Muscle layer of duodenum (tissue), 2 donors: ENCODE measurements at regions not wholly inside any gene's neighbourhood (a gene's known extent, or its start where the extent isn't known, plus 50 kb on each side); places are given as distances from the start of the nearest gene placed in this dataset.
A peak's percentile ranks its signal among the peaks of the same experiment; 100 is the strongest.
"Not testable (repeated sequence)": the region's sequence is repeated elsewhere in the genome, so short reads cannot be mapped to it uniquely, and the experiment has no call there.

Experiments used
- H3K27ac ChIP-seq: one replicate; pipeline ENCODE4 v1.7.0; 2013; ENCODE audit warnings: mild to moderate bottlenecking, low read length
- H3K27me3 ChIP-seq: one replicate; pipeline ENCODE4 v1.7.0; 2013; ENCODE audit warnings: low read depth, mild to moderate bottlenecking, control low read depth, low read length
- H3K36me3 ChIP-seq, 2 donors: one replicate each; pipeline ENCODE4 v1.7.0; 2013; ENCODE audit warnings: low read length in 2 of 2, control low read depth in 1 of 2, mild to moderate bottlenecking in 1 of 2; ENCODE audit not compliant: insufficient read depth in 2 of 2, control insufficient read depth in 1 of 2
- H3K4me1 ChIP-seq, 2 donors: one replicate each; pipeline ENCODE4 v1.7.0; 2013; ENCODE audit warnings: low read length in 2 of 2, mild to moderate bottlenecking in 2 of 2, control low read depth in 1 of 2, moderate library complexity in 1 of 2; ENCODE audit not compliant: insufficient read depth in 2 of 2, control insufficient read depth in 1 of 2
- H3K4me3 ChIP-seq, 2 donors: one replicate each; pipeline ENCODE4 v1.7.0; 2013; ENCODE audit warnings: low read length in 2 of 2, low read depth in 1 of 2, mild to moderate bottlenecking in 1 of 2
- H3K9me3 ChIP-seq, 2 donors: one replicate each; pipeline ENCODE4 v1.7.0; 2013; ENCODE audit warnings: low read length in 2 of 2, control low read depth in 1 of 2, mild to moderate bottlenecking in 1 of 2; ENCODE audit not compliant: control insufficient read depth in 1 of 2
- donor health status: healthy.

DNA sequence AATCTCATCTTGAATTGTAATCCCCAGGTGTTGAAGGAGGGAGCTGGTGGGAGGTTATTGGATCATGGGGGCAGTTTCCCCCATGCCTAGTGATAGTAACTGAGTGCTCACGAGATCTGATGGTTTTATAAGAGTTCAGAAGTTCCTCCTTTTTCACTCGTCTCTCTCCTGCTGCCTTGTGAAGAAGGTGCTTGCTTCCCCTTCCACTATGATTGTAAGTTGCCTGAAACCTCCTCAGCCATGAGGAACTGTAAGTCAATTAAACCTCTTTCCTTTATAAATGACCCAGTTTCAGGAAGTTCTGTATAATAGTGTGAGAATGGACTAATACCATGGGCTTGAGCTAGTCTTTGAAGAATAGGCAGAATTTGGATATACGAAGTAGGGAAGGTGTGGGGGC lies 113.9 kb downstream of the RIN2 start:
- no peak overlapping the region for H3K27ac ChIP-seq
- H3K27me3 ChIP-seq, result no peaks in the 10 kb centered on the region
- H3K9me3 ChIP-seq, result peaks cover 0 to 4% of the 10 kb centered on the region in 2 donors
- H3K36me3 ChIP-seq, result peaks cover 0 to 5% of the 10 kb centered on the region in 2 donors
- H3K4me1 ChIP-seq, result peaks cover 0 to 12% of the 10 kb centered on the region in 2 donors
- no peak overlapping the region for H3K4me3 ChIP-seq

DNA sequence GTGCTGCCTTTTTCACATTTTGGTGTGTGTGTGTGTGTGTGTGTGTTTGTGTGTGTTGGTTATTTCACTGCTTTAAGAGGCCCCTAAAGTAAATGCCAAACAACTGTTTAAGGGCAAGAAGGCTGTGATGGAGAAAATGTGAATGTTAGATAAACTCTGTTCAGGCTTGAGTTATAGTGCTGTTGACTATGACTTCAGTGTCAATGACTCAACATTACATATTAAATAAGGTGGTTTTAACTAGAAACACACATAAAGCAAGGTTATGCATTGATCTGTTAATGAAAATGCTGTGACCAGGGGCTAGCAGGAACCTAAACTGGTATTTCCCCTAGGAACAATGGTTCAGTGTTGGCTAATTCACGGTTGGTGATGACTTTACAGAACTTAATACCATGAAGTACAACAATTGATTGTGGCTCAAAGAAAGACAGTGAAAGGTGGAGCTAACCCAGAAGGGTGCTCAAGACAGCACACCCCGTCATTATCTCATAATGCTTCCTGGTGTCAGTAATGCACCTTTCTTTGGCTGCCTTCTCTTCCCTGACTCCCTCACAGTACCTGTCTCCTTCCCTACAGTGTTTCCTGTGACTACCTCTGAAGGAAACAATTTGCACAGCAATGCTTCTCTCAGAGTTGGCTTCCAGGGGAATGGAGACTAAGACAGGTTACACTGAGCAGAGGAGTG lies 116.1 kb downstream of the RIN2 start:
- H3K27ac ChIP-seq, result no peak overlapping the region
- H3K4me1 ChIP-seq, result peaks cover 0 to 16% of the 10 kb centered on the region in 2 donors
- H3K4me3 ChIP-seq, result no peak overlapping the region
- peaks cover 0 to 4% of the 10 kb centered on the region in 2 donors for H3K9me3 ChIP-seq
- H3K27me3 ChIP-seq, result no peaks in the 10 kb centered on the region
- H3K36me3 ChIP-seq, result peaks cover 0 to 5% of the 10 kb centered on the region in 2 donors

- peak overlapping the region in 1 of 2 donors; percentile 15 for H3K4me3 ChIP-seq
- no peaks in the 10 kb centered on the region for H3K27me3 ChIP-seq
- H3K4me1 ChIP-seq, result peaks cover 0 to 16% of the 10 kb centered on the region in 2 donors
- H3K36me3 ChIP-seq, result peaks cover 0 to 5% of the 10 kb centered on the region in 2 donors
- H3K9me3 ChIP-seq, result peaks cover 0 to 4% of the 10 kb centered on the region in 2 donors
- peak overlapping the region; percentile 64 for H3K27ac ChIP-seq
These were observed 117.5 kb downstream of the RIN2 start for GRCh38 chr20:19875376-19876221.

DNA sequence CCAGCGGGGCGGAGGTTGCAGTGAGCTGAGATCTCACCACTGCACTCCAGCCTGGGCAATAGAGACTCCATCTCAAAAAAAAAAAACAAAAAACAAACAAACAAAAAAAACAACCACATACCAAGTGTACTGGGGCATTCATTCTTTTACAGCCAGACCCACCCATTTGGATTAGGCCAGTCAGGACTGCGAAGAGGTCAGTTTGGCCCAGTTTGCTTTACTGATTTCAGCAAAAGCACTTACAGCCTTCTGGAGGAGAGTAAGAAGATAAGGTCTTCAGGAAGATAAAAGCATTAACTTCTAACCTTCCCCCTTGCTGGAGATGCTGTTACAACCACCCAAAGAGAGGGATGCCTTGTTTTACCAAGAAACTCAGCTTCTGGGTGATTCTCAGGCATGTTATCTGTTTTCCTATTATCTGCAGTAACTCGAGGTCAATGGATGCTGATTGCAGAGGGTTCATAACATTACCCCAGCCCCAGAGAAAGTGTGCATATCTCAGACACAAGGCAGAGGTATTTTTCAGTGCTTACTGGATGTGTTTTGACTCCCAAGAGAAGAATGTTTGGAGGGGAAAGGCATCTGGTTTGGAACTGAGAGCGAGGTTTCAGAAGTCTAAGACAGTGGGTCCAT lies 118.9 kb downstream of the RIN2 start:
- Histone ChIP-seq H3K4me1 (peaks cover 0 to 16% of the 10 kb centered on the region in 2 donors), H3K4me3 (no peak overlapping the region), H3K36me3 (no peaks in the 10 kb centered on the region), H3K27me3 (no peaks in the 10 kb centered on the region), H3K27ac (no peak overlapping the region), H3K9me3 (peaks cover 0 to 4% of the 10 kb centered on the region in 2 donors)

DNA sequence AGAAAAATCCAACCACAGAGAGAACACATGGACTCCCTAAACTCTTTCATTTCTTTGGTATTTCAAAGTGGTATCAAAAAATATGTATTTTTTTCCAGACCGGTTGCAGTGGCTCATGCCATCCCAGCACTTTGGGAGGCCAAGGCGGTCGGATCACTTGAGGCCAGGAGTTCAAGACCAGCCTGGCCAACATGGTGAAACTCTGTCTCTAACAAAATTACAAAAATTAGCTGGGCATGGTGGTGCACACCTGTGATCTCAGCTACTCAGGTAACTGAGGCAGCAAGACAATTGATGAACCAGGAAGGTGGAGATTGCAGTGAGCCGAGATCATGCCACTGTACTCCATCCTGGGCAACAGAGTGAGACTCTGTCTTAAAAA lies 121.8 kb downstream of the RIN2 start:
- H3K4me3 ChIP-seq, H3K27ac ChIP-seq, H3K36me3 ChIP-seq, H3K9me3 ChIP-seq, H3K27me3 ChIP-seq: not testable (repeated sequence)
- peaks cover 0 to 16% of the 10 kb centered on the region in 2 donors for H3K4me1 ChIP-seq

GRCh38 chr20:19880256-19881079 lies 122.4 kb downstream of the RIN2 start:
- H3K27ac ChIP-seq, result no peak overlapping the region
- peaks cover 0 to 15% of the 10 kb centered on the region in 2 donors for H3K4me1 ChIP-seq

GRCh38 chr20:19881080-19881840 lies 123.2 kb downstream of the RIN2 start:
- Histone ChIP-seq H3K27ac (no peak overlapping the region), H3K27me3 (no peaks in the 10 kb centered on the region), H3K4me1 (peaks cover 5 to 15% of the 10 kb centered on the region in 2 donors), H3K9me3 (no peaks in the 10 kb centered on the region), H3K4me3 (no peak overlapping the region), H3K36me3 (no peaks in the 10 kb centered on the region)

More at GRCh38 chr20:19880256-19881079, 122.4 kb downstream of the RIN2 start:
- Histone ChIP-seq H3K27me3 (no peaks in the 10 kb centered on the region), H3K9me3 (no peaks in the 10 kb centered on the region), H3K36me3 (no peaks in the 10 kb centered on the region), H3K4me3 (no peak overlapping the region)

GRCh38 chr20:19881990-19882389 lies 123.9 kb downstream of the RIN2 start:
- Histone ChIP-seq H3K36me3 (no peaks in the 10 kb centered on the region), H3K27ac (no peak overlapping the region), H3K9me3 (no peaks in the 10 kb centered on the region), H3K27me3 (no peaks in the 10 kb centered on the region), H3K4me1 (peaks cover 10 to 20% of the 10 kb centered on the region in 2 donors), H3K4me3 (no peak overlapping the region)

GRCh38 chr20:19882446-19882845 lies 124.4 kb downstream of the RIN2 start:
- Histone ChIP-seq H3K27me3 (no peaks in the 10 kb centered on the region), H3K4me3 (no peak overlapping the region), H3K9me3 (no peaks in the 10 kb centered on the region), H3K36me3 (no peaks in the 10 kb centered on the region), H3K27ac (no peak overlapping the region), H3K4me1 (peaks cover 13 to 21% of the 10 kb centered on the region in 2 donors)

- Histone ChIP-seq H3K4me3 (no peak overlapping the region), H3K4me1 (peaks cover 21 to 32% of the 10 kb centered on the region in 2 donors), H3K36me3 (no peaks in the 10 kb centered on the region), H3K27ac (no peak overlapping the region), H3K9me3 (no peaks in the 10 kb centered on the region), H3K27me3 (no peaks in the 10 kb centered on the region)
These were observed 125.4 kb downstream of the RIN2 start for GRCh38 chr20:19883501-19883900.
